Pancreas (tissue), 10 donors: ENCODE measurements at regions not wholly inside any gene's neighbourhood (a gene's known extent, or its start where the extent isn't known, plus 50 kb on each side); places are given as distances from the start of the nearest gene placed in this dataset.
A peak's percentile ranks its signal among the peaks of the same experiment; 100 is the strongest.

Experiments
- ATAC-seq, 4 donors: fragments of 200-7000 bp; cut with Tn5 transposase; one replicate each; pipeline versions ENCODE4 v1.8.0 to v1.9.1; 2020; ENCODE audit warnings: mild to moderate bottlenecking in 4 of 4, moderate library complexity in 4 of 4
- DNase-seq, 6 donors: peaks; one replicate each; pipeline ENCODE4 v3.0.0-alpha.2; 2020
- FAIRE-seq: peaks from 2 replicates; lab custom pipeline; 2012; peaks lifted over from hg19 to GRCh38; lab: Jason Lieb, UNC
- H3K27ac ChIP-seq, 4 donors: fragments of 200-600 bp; sonication (generic); 1 replicate in 3 of 4; 2 replicates in 1 of 4; pipeline versions ENCODE4 v1.5.0 to v1.8.0; 2020
- H3K27me3 ChIP-seq, 4 donors: fragments of 200-600 bp; one replicate each; pipeline ENCODE4 v1.8.0; 2021
- H3K36me3 ChIP-seq, 3 donors: fragments of 200-600 bp; sonication (generic) in 1 of 3; one replicate each; pipeline versions ENCODE4 v1.5.0 to v1.8.0; 2020 to 2021
- H3K4me1 ChIP-seq, 3 donors: fragments of 200-600 bp; one replicate each; pipeline ENCODE4 v1.8.0; 2021
- H3K4me3 ChIP-seq, 4 donors: fragments of 200-600 bp; sonication (generic) in 2 of 4; one replicate each; pipeline versions ENCODE4 v1.5.0 to v1.8.0; 2020 to 2021
- H3K9me3 ChIP-seq, 4 donors: fragments of 200-600 bp; one replicate each; pipeline ENCODE4 v1.8.0; 2021
- WGBS, 2 donors: extraction: QIAGEN DNeasy Blood & Tissue Kit; methylation state at CpG; one replicate each; pipeline ENCODE4 v1.1.7; 2013; 5-methylcytosine and 5-hydroxymethylcytosine counted together
- intact Hi-C, 3 donors: fragments of 100-400 bp; cut with DNase I; formaldehyde crosslinking; loops; one replicate each; pipeline versions ENCODE4 v1.11.1 to v1.14.2; 2022
- TF ChIP-seq, protein P1 (sequence below), 4 donors: fragments of 200-600 bp; sonication (generic) in 3 of 4; IDR thresholded peaks; one replicate each; pipeline versions ENCODE4 v1.5.0 to v1.8.0; 2021; ENCODE audit warnings: antibody characterized with exemption in 4 of 4
- donor health status: healthy with polysubstance abuse.
- donor health status: DM: no; HTN: no; CAD: no; lungs with moderate emphysema.
- donor health status: DM: no; HTN: no; CAD: no.
- donor health status: control.
- donor health status: control.
- donor health status: Bipolar disorder and iron deficiency.
- donor health status: DM: yes; HTN: yes; CAD: no.
- donor health status: DM: no; HTN: no; CAD: no.
- donor health status: DM: no; HTN: no; CAD: no.
- donor health status: DM: yes; HTN: yes; CAD: no.

- Histone ChIP-seq H3K27me3 (no peaks in the 10 kb centered on the region), H3K4me1 (no peaks in the 10 kb centered on the region), H3K27ac (no peak overlapping the region), H3K36me3 (no peaks in the 10 kb centered on the region), H3K4me3 (no peak overlapping the region), H3K9me3 (no peaks in the 10 kb centered on the region)
- ATAC-seq = no peak
- no peak for FAIRE-seq
- DNase-seq = no peak
- TF ChIP-seq, protein P1, sequence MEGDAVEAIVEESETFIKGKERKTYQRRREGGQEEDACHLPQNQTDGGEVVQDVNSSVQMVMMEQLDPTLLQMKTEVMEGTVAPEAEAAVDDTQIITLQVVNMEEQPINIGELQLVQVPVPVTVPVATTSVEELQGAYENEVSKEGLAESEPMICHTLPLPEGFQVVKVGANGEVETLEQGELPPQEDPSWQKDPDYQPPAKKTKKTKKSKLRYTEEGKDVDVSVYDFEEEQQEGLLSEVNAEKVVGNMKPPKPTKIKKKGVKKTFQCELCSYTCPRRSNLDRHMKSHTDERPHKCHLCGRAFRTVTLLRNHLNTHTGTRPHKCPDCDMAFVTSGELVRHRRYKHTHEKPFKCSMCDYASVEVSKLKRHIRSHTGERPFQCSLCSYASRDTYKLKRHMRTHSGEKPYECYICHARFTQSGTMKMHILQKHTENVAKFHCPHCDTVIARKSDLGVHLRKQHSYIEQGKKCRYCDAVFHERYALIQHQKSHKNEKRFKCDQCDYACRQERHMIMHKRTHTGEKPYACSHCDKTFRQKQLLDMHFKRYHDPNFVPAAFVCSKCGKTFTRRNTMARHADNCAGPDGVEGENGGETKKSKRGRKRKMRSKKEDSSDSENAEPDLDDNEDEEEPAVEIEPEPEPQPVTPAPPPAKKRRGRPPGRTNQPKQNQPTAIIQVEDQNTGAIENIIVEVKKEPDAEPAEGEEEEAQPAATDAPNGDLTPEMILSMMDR (IDR thresholded peaks at IDR 0.05) = no peak
- intact Hi-C loops = no loop called here
- WGBS, 2 donors = 60 to 73% methylated on average over 3 of the region's 3 CpGs
Observed at GRCh38 chr2:235170016-235170415, 218.2 kb downstream of the SH3BP4 start.

- WGBS, 2 donors = 33 to 36% methylated on average over 8 of the region's 8 CpGs
- DNase-seq (peak in 2 of 6 donors; percentile 6 to 15), ATAC-seq (peak; percentile 43 to 75 (median 64)), FAIRE-seq (no peak)
- Histone ChIP-seq H3K36me3 (no peaks in the 10 kb centered on the region), H3K27me3 (no peaks in the 10 kb centered on the region), H3K9me3 (no peaks in the 10 kb centered on the region), H3K4me3 (no peak overlapping the region), H3K27ac (no peak overlapping the region), H3K4me1 (no peaks in the 10 kb centered on the region)
- TF ChIP-seq, protein P1 (IDR thresholded peaks at IDR 0.05) = no peak
- intact Hi-C loops = no loop called here
Observed at GRCh38 chr2:235170536-235171521, 219.0 kb downstream of the SH3BP4 start.

DNA sequence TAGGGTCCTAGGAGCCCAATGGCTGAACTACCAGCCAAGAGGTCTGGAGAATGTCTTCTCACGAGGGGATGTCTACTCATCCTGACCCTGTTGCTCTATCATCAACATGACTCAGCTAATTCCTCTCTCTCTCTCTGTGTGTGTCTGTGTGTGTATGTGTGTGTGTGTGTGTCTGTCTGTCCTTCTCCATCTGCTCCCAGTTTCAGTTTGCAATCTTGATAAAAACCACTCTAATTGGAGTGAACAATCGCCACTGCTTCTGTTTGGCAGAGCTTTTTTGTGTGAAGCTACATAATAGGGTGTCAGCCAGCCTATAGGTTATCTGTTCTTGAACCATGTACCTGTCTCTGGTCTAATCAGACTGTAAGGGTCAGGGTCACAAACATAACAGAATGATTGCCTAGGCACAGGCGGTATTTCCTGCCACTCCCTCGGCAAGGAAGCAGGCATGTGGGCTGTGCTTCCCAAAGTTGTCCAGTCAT lies 219.8 kb downstream of the SH3BP4 start:
- H3K9me3 ChIP-seq = no peaks in the 10 kb centered on the region
- no peak overlapping the region for H3K27ac ChIP-seq
- FAIRE-seq (no peak), ATAC-seq (peak in 2 of 4 donors; percentile 16 to 27), DNase-seq (no peak)
- no peaks in the 10 kb centered on the region for H3K36me3 ChIP-seq
- 47 to 50% methylated on average over 4 of the region's 4 CpGs for WGBS, 2 donors
- no peak overlapping the region for H3K4me3 ChIP-seq
- H3K4me1 ChIP-seq = no peaks in the 10 kb centered on the region
- intact Hi-C loops = no loop called here
- TF ChIP-seq, protein P1 (IDR thresholded peaks at IDR 0.05) = no peak
- H3K27me3 ChIP-seq = no peaks in the 10 kb centered on the region

DNA sequence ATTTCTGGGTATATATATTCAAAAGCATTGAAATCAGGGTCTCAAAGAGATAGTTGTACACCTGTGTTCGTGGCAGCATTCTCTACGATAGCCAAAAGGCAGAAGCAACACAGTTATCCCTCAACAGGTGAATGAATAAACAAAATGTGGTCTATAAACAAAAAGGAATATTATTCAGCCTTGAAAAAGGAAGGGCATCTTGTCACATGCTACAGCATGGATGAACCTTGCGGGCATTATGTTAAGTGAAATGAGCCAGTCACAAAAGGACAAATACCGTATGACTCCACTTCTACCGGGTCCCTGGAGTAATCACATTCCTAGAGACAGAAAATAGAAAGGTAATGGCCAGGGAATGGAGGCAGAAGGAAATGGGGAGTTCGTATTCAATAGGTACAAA lies 228.8 kb downstream of the SH3BP4 start:
- FAIRE-seq = no peak
- no peak for ATAC-seq
- Histone ChIP-seq H3K4me3 (no peak overlapping the region), H3K4me1 (no peaks in the 10 kb centered on the region), H3K27ac (no peak overlapping the region), H3K27me3 (no peaks in the 10 kb centered on the region), H3K9me3 (no peaks in the 10 kb centered on the region), H3K36me3 (no peaks in the 10 kb centered on the region)
- WGBS, 2 donors = 77 to 90% methylated on average over 6 of the region's 6 CpGs
- intact Hi-C loops = no loop called here
- DNase-seq = no peak
- TF ChIP-seq, protein P1 (IDR thresholded peaks at IDR 0.05) = no peak

GRCh38 chr2:235183786-235184185 lies 232.0 kb downstream of the SH3BP4 start:
- no peaks in the 10 kb centered on the region for H3K27me3 ChIP-seq
- DNase-seq (no peak), FAIRE-seq (no peak), ATAC-seq (no peak)
- H3K36me3 ChIP-seq = no peaks in the 10 kb centered on the region
- TF ChIP-seq, protein P1 (IDR thresholded peaks at IDR 0.05) = no peak
- H3K4me3 ChIP-seq = no peak overlapping the region
- no peaks in the 10 kb centered on the region for H3K4me1 ChIP-seq
- no peak overlapping the region for H3K27ac ChIP-seq
- no peaks in the 10 kb centered on the region for H3K9me3 ChIP-seq
- intact Hi-C loops = no loop called here
